ENCODE measurements at regions not wholly inside any gene's neighbourhood (a gene's known extent, or its start where the extent isn't known, plus 50 kb on each side); places are given as distances from the start of the nearest gene placed in this dataset.

DNA sequence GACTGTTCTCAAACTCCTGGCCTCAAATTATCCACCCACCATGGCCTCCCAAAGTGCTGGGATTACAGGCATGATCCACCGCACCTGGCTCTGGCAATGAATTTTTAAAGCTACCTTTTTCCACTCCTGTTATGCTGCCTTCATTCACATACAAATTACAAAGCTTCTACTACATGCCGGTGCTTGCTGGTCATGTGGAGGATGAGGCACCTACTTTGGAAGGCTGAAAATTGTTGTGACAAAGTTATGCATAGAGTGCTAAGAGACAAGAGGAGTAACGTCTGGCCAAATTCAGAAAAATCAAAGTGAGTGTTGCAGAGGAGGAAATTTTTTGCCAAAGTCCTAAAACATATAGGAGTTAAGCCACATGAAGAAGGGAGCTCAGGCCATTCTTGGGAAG lies 191.7 kb upstream of the PPFIA2 start:
- DNase-seq, result no peak

DNA sequence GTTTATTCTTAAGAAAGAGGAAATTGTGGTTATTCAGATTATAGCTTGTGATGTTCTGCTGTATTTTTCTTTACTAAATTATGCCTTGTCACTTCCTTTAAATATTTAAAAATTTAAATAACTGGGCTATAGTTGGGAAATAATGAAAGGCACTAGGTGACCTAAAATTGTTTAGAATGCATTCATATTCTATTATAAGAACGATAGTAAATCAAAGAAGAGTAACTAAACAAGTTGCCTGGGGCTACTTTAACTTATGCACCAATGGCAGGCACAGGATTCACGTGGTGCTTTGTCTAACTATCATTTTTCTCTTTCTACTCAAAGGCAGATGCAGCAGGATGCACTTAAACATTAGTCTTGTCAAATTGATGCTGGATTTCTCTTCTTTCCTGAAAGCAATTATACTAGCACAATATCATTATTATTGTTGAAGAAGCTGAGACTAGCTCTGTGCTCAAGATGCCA lies 190.7 kb upstream of the PPFIA2 start:
- no peak for DNase-seq

DNA sequence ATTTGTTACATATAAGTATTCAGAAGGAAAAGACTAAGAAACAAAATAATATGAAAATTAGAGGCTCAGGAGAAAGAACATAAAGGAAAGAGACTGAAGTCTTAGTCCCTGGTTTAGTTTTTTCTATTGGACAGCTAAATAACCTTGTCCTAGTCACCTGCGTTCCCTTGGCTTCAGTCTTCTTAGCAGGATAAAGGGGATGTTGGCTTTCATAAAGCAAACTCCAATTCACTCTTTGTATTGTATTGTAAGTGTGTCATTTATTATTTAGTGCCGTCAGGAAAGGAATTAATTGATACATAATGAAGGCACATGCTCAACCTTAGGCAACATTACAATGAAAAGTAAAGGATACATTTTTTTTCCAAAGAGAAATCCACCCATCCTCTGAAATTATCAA lies 190.3 kb upstream of the PPFIA2 start:
- no peak for DNase-seq

DNA sequence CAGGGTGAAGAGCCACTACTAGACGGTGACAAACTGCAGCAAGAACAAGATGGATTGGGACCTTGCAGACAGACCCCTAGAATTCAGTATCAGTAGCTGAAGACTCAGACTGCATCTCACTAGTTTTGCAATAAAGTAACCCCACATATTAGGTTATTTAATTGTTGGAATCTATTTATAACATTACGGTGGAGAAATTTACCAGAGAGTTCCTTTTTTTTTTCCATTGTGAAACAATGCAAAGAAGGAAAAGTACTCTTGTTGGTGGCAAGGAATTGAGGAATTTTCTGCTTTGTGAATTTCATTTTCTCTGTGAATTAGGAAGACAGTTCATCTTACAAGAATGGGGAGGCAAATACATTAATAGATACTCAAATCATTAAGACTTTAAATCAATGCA lies 185.7 kb upstream of the PPFIA2 start:
- no peak for DNase-seq

DNA sequence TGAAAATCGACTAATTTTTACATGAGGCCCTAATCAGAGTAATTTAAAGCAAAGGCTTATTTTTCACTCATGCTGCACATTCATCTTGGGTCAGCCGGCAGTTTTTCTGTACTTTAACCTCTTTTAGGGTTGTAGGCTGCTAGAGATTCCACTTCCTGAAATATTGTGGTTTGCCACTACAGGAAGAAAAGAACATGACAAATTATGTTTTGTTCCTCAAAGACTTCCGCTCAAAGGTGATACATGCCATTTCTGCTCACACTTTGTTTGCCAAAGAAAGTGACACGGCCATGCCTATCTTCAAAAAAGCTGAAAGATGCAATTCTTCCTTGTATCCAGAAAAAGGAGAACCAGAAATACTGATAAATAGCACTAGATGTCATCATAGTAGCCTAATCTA lies 183.4 kb upstream of the PPFIA2 start:
- DNase-seq, result no peak

DNA sequence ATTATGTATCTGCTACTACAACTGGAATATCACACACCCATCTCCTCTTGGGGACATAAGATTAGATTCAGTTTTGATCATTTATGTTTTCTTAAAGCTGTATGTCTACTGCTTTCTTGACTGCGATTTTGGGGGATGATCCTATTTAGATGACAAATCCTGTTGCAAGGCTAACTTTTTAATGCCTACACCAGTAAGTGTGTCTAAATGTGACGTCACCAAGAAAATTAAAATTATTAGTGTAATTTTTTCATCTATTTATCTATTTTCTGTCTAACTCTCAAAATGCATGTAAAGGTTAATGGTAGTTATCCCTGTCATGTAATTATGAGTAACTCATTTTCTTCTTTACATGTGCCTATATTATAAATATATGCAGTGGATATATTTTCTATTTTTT lies 170.9 kb upstream of the PPFIA2 start:
- no peak for DNase-seq

DNA sequence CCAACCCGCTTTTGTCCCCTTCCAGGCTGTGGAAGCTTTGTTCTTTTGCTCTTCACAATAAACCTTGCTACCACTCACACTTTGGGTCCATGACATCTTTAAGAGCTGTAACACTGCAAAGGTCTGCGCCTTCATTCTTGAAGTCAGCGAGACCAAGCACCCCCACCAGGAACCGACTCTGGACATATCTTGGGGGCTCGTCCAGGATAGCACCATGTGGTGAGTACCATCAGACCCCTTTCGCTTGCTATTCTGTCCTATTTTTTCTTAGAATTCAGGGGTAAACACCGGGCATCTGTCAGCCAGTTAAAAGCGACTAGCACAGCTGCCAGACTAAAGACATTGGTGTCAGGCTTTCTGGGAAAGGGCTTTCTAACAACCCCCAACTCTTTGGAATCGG lies 137.6 kb upstream of the PPFIA2 start:
- peak; percentile 10 for DNase-seq

DNA sequence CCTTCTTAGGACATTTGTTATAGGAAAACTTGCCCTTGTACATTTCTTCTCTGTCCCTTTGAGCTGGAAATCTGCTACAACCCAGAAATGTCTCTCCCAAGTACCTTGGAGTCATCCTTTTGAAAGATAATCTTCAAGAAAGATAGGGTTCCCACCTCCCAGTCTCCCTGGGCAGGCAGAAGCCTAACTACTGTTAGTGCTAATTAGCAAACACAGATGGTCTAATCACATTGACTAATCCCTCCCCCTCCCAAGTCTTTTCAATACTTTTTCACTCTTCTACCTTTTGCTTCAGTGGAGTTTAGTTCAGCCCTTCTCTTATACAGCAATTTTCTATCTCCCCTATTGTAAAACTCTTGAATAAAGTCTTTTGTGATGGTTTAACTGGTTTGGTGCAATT lies 129.8 kb upstream of the PPFIA2 start:
- DNase-seq, result no peak

DNA sequence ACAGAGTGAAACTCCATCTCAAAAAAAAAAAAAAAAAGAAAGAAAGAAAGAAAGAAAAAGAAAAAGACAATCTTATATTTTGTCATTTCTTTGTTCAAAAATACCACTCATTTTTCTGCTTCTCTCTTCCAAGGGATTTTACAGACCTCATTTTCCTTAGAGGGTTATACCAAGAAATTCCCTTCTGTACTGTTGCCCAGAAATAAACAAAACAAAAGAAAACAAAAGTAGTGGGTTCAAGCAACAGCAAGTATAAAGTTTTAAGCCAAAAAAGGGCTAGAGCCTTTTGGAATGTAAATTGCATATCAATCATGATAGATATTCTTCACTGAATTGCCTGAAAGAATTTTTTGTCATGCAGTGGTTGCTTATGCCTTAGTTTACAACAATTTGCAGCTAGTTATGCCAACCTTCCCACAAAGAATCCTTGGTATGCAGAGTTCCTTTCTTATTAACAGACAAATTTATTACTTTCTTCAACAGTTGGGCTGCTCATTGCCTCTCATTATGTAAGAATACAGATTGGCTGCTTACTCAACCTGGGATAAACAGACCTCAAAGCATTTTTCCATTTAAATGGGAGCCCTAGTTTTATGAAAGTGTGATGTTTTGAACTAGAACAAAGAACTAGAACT lies 129.1 kb upstream of the PPFIA2 start:
- no peak for DNase-seq

DNA sequence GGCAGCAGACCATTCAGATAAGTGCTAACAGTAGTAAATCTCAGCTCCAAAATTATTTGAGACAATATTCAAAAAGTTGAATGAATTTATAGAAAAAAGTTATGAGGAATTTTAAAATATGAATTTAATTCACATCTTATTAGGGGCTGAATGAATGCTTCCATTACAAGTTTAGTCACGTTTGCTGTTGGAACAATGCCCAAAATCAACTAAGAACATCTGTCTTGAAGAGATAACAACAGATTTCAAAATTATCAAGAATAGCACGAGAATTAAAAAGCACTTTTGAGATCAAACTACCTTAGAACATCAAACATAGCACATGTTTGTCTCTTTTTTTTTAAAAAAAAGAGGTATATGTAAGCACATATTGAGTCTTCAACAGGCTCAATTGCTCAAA lies 115.4 kb upstream of the PPFIA2 start:
- DNase-seq, result peak; percentile 77

DNA sequence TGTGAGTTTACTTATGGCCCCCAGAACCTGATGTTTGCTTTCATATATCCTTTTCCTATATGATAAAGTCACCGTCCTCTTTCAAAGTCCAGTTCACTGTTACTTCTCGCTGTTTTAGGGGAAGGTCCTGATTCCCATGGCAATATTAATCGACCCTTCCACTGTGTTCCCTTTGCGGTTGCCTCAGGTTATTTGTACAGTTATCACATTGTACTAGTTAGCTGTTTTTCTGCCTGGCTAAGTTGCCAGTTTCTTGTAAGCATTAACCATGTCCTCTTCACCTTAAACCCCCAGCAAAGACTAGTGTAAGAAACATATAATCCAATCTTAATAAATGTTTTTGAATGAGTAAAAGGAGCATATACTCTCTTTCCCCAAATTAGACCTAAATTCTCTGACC lies 115.0 kb upstream of the PPFIA2 start:
- no peak for DNase-seq

DNA sequence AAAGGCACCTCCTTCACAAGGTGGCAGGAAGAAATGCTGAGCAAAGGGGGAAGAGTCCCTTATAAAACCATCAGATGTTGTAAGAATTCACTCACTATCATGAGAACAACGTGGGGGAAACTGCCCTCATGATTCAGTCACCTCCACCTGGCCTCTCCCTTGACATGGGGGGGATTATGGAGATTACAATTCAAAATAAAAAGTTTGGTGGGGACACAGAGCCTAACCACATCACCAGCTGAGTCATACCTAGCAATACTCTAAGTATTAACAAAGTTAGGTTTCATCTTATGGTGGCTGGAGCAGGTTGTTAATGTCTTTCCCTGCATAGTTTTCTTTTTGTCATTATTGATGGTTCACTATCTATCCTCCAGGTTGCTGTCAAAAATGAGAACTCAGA lies 113.2 kb upstream of the PPFIA2 start:
- no peak for DNase-seq

DNA sequence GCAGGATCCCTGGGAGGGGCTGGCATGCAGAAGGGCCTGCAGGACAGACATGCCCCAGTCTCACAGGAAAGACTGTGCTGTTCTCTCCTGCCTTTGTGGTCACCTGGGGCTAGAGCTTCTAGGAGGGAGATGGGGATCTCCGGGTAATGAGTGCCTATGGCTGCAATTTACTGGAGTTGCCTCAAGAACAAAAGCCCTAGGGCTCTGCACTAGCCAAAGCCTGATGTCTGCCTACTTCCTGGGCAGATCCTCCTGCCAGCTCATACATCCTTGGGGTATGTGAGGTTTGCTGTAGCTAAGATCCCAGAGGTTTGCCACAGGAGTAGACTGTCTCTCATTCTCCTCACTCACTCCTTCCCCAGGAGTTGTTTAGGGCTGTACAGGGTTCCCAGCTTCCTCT lies 106.9 kb upstream of the PPFIA2 start:
- DNase-seq, result no peak

DNA sequence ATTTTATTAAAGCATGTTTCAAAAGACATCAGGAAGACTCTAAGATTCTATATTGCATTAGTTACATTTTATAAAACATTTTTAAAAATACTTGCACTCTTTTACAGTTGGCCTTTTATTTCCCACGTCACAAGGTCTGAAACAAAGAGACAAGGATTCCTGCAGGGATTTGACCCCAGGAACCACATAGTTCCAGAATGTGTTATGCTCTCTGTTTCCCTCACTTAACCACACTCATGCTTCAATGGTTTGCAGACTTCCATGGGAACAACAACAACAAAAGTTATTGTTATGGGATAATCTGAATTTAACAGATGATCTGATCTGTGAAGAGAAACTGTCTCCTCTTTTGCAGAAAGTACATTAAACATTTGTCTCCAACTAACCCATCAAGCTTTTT lies 104.3 kb upstream of the PPFIA2 start:
- DNase-seq, result no peak

DNA sequence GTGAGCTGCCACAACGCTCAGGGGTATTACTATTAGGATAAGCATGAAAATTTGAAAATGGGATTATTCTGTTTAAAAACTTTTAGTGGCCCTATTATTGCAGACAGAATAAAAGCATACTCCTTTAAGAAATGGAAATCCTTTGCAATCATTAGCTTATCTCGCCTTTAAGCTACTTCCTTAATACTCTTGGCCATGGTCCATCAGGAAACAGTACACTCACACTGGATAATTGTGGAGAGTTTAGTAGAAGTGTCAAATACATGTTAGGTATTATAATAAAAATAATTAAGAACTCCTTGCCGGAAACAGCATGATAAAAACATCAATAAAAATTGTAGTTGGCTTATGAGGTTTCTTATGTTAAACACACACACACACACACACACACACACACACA lies 100.4 kb upstream of the PPFIA2 start:
- no peak for DNase-seq

DNA sequence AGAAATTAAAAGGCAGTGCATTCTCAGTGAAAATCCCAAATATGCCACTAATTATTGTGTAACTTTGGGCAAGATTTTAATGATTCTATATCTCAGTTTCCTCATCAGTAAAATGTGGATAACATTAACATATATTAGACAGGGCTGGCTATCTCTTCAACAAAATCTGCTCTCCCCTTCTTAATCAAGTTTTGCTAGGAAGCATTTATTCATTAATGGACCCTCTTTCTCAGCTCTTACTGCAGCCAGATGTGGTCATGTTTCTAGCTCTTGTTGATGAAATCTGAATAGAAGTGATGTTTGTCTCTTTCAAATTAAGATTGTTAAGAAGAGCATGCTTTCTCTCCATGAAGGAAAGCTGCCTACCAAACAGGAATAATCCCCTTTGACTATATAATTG lies 84.4 kb upstream of the PPFIA2 start:
- DNase-seq, result no peak

DNA sequence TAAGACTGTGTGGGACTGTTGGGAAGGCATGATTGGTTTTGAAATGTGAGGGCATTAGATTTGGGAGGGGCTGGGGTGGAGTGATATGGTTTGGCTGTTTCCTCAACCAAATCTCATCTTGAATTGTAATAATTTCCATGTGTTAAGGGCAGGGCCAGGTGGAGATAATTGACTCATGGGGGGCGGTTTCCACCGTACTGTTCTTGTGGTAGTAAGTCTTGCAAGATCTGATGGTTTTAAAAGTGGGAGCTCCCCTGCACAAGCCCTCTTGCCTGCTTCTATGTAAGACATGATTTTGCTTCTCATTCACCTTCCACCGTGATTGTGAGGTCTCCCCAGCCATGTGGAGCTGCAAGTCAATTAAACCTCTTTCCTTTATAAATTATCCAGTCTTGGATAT lies 76.6 kb upstream of the PPFIA2 start:
- DNase-seq, result no peak

DNA sequence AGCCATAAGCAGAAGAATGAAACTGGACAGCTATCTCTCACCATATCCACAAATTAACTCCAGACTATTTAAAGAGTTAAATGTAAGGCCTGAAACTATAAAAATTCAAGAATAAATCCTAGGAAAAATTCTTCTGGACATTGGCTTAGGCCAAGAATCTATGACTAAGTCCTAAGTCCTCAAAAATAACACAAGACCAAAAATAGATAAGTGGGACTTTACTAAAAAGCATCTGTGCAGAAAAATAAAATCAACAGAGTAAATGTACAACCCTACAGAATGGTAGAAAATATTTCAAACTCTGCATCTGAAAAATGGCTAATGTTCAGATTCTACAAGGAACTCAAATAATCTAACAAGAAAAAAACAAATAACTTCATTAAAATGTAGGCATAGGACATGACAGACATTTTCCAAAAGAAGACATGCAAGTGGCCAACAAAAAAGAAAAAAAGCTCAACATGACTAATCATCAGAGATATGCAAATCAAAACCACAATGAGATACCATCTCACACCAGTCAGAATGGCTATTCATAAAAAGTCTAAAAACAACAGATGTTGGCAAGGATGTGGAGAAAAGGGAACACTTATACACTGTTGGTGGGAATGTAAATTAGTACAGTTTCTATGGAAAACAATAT lies 61.0 kb upstream of the PPFIA2 start:
- no peak for DNase-seq

DNA sequence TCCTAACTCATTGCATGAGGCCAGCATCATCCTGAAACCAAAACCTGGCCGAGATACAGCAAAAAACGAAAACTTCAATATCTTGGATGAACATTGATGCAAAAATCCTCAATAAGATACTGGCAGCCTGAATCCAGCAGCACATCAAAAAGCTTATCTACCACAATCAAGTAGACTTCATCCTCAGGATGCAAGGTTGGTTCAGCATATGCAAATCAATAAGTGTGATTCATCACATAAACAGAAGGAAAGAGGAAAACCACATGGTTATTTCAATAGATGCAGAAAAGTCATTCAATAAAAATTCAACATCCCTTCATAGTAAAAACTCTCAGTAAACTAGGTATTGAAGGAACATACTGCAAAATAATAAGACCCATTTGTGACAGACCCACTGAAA lies 56.5 kb upstream of the PPFIA2 start:
- no peak for DNase-seq

DNA sequence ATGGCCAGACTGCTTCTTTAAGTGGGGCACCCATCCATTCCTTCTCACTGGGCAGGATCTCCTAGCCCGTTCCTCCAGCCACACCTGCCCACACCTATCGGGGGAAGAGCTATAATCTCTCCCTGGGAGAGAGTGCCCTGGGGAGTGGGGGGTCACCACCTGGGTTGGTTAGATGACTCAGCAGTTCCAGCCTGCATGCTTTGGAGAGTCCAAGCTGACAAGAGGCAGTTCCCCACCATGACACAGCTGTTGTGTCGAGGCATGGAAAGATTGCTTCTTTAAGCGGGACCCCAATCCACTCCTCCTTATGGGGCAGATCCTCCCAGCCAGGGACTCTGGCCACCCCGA lies 52.6 kb upstream of the PPFIA2 start:
- DNase-seq, result no peak

DNA sequence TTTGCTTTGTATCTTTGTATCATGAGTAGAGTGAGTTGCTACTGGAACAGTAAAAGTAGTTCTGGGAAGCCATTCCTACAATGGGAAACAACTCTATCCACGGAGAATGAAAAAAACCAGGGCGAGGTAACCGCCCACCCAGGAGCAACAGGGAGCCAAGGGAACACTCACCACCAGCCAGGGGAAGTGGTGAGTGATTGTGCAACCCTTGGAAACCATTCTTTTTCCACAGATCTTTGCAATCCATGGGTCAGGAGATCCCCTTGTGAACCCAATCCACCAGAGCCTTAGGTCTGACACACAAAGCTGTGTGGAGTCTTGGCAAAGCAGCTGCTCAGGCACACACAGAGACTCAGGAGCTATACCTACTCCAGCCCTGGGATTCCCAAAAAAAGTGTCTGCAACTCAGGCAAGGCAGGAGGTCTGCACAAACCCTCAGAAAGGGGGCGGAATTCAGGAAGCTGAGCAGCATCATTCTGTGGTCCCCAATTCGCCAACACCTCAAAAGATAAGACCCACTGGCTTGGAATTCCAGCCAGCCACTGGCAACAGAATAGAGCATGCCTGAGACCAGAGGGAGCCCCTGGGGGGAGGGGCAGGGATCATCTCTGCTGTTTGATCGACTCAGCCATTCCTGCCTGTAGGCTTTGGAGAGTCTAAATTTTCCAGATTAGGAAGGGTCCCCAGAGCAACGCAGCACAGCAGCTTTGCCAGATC lies 52.1 kb upstream of the PPFIA2 start:
- DNase-seq, result no peak

DNA sequence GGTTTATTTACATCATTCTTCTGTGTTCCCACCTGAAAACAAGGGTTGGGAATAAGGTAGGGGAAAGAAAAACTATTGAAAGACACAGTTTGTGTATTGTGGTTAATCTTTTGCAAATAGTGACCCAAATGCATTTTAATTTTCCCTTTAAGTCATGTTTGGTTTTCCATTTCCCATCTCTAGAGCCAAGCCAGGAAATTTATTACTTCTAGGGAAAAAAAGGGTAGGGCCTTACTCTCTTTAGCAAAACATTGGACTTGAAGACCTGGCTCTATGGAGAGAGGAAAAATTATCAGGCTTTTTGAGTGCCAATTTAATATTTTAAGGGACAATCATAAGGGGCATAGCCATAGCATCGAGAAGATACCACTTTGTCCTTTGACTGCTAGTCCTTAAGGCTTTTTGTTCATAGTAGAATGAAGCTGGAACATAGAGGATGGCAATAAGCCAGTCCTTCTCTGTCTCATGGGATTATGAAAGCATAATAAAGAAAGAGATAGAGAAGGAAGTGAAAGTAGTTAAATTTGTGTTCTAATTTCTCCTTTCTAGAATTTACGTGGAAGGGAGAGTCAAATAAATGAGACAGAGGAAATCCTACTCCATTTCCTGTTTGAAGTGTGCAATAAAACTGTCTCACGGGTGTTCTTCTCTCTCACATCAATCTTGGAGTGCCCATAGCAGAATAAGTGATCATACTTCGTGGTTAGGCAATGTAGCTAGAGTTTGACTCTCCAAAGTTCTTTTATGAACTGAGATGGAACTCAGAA lies 50.9 kb upstream of the PPFIA2 start:
- DNase-seq, result no peak

DNA sequence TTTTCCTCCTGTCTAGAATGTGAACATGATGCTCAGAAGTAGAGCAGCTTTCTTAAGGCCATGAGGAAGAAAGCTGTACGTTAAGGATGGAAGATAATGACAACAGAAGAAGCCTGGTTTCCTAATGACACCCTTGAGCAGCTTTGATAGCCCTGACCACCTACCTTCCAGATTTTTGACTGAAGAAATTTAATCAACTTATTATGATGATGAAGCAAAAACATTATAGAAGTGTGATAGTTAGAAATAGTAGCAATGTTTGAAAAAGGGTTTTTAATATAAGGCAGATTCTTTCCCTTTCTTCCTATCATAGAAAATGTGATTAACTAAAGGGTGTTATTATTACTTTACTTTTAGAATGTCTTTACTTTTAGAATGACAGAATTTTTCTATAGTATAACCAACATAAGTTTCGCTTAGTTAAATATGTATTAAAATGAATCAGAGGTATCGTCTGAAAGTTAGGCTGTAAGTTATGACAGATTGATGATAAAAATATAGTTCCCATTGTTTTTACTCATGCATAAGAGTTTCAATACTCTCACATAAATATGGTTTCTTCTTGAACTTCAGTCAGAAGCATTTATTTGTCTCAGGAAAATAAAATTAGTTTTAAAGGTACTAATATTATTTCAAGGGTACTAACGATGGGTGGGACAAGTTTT lies 50.1 kb upstream of the PPFIA2 start:
- DNase-seq, result no peak
